ENCODE measurements at regions not wholly inside any gene's neighbourhood (a gene's known extent, or its start where the extent isn't known, plus 50 kb on each side); places are given as distances from the start of the nearest gene placed in this dataset.
"Not testable (repeated sequence)": the region's sequence is repeated elsewhere in the genome, so short reads cannot be mapped to it uniquely, and the experiment has no call there.

DNA sequence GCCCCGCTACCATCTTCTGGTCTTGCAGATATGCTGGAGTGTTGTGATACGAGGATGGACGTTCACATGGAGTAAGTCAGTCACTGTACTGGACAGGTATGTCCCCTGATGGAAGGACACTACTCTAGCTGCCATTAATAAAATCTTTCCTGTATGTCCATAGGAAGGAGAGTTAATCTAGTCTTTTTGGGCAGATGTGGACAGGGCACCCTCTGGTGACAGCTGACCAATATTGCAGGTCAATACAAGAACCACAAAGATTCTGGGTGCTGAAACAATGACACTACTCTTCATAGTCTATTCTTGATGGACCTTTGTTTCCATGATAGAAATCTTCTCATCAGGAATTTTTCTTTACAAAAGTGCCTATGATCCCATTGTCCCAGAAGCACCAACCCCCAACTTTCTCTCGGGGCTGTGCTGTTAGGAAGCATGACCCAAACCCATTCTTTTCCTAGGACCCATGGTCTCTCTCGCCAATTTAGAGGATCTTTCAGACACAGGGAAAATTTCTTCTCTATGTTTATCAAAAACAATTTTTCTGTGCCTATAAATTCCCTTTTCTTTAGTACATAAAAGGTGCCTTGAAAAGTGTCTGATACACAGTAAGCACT lies 376.9 kb downstream of the DTWD2 start:
- DNase-seq (ENCODE audit: insufficient read length, low spot score) (no peak), FAIRE-seq (peak; percentile 52)

DNA sequence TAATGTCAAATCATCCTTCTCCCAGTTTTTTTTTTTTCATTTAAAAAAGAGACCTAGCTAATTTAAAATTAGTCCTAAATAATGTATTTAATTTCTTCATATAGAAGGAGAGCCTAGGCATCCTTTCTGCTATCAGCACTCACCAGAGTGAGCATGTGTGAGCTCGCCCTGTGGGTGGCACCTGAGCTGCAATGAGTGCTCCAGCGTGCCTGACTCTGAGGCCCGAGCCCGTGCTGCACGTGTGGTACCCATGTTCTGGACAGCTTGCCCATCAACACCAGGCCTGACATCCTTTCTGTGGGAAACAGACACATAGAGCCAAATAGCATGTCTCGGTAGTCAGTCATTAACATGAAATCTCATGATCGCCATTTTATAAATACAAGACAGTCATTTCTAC lies 381.4 kb downstream of the DTWD2 start:
- FAIRE-seq (no peak), DNase-seq (ENCODE audit: insufficient read length, low spot score) (no peak)

DNA sequence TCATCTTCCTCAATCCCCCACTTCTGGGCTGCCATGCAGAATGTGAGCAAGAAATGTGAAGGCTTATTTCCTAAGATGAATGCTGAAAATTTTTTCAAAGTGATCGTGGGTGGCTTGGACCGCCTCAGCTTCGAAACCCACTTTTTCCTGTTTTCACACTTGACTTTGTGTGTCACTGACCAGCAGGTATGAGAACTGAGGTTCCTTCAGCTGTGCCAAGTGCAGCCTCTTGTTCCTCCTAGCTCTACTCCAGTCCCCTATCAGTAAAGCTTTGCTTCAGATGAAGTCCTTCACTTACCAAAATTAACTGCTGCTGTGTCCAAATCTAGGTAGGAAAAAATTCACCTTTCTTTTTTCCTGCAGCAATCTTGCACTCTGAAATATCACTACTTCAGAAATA lies 382.6 kb downstream of the DTWD2 start:
- DNase-seq (ENCODE audit: insufficient read length, low spot score) (no peak), FAIRE-seq (no peak)

- no peak for DNase-seq (ENCODE audit: insufficient read length, low spot score)
- FAIRE-seq = no peak
Measured at GRCh38 chr5:118604106-118604505, 384.2 kb downstream of the DTWD2 start.

DNA sequence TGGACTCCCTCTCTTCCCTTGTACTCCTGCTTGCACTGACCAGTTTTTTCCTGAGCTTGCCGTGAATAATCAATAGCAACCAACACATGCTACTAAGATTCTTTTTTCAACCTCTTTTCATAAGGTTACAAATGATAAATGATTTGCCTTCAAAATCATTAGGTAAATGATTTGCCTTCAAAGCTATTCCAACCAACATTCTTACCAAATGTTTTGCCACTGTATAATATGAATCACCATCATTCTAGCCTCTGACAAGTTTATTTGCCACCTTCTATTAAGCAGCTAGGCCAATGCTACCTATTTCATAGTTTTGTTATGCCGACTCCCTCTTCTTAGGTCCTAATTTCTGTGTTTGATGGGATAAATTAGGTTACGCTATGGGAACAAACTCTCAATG lies 385.1 kb downstream of the DTWD2 start:
- FAIRE-seq (no peak), DNase-seq (ENCODE audit: insufficient read length, low spot score) (no peak)

GRCh38 chr5:118598311-118598710 lies 390.0 kb downstream of the DTWD2 start:
- FAIRE-seq = no peak
- DNase-seq (ENCODE audit: insufficient read length, low spot score) = no peak

DNA sequence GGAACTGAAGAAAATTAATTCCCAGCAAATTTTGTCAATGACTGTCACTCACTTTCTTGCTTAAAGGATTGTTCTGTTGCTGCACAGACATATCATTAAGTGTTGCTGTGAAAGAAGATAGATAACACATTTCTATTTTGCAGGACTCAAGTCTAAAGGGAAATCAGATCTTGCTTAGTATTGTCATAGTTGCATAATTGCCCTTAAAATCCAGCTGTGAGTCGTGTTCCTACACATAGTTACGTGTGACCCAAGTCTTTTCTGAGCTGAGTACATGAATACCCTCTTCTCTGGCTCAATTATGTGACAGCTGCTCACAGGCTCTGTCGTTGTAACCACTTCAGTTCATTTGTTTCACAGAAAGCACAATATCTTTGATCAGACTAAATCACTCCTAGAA lies 390.8 kb downstream of the DTWD2 start:
- no peak for FAIRE-seq
- no peak for DNase-seq (ENCODE audit: insufficient read length, low spot score)

DNA sequence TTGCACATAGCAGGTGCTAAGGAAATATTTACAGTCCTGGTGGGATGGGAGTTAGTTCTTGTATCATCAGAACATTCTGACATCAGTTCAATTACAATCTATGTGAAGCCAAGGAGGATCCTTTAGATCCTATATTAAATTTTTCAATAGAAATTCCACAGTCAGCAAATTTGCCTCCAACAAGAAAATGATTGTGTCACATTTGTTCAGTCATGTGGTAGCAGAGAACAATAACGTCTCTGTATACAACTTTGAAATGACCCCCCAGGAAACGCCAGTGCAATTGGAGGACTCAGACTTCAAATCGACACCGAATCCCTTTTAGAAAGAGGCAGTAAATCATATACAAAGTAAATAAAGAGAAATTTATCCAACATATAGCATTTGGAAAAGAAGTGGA lies 392.1 kb downstream of the DTWD2 start:
- DNase-seq (ENCODE audit: insufficient read length, low spot score) = no peak
- FAIRE-seq = no peak

GRCh38 chr5:118593003-118593328 lies 395.4 kb downstream of the DTWD2 start:
- DNase-seq (ENCODE audit: insufficient read length, low spot score) = no peak
- no peak for FAIRE-seq

- DNase-seq (ENCODE audit: insufficient read length, low spot score) = no peak
- FAIRE-seq = no peak
Measured at GRCh38 chr5:118592229-118593002, 395.9 kb downstream of the DTWD2 start.

GRCh38 chr5:118590806-118591205 lies 397.5 kb downstream of the DTWD2 start:
- DNase-seq (ENCODE audit: insufficient read length, low spot score) (no peak), FAIRE-seq (no peak)

GRCh38 chr5:118580949-118581348 lies 407.4 kb downstream of the DTWD2 start:
- DNase-seq (ENCODE audit: insufficient read length, low spot score) = no peak
- no peak for FAIRE-seq

DNA sequence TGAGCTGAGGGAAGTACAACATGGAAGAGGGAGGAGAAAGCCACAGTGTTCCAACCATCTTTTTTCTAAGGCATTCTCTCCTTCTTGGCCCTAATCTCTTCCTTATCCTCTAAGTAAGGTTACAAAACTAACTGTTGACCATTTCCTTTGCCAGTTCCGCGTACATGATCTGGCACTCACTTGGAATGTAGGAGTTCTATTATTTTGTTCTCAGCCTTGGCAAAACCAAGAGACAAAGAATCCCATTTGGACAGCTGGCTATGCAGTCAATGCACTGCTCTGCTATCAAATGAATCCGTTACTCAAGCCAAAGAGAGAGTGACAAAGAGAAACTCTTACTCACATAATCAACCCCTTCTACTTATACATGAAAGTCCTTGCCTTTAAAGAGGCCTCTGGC lies 410.3 kb downstream of the DTWD2 start:
- FAIRE-seq = no peak
- no peak for DNase-seq (ENCODE audit: insufficient read length, low spot score)

DNA sequence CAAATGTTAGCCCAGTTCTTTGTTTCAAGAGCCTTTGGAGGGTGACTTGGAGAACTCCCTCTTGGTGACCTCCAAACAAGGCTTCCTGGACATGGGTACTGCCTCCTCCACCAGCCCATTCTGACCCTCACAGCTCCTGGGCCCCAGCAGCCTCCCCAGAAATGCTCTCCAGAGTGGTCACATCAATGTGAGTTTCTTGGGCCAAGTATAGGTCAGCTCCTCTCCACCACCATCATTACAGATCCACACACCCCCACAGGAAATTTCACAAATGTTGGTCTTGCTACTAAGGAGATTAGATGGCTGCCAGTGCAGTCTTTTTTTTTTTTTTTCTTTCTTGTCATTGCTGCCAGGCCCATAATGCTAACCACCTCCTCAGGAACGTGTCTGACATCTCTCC lies 410.7 kb downstream of the DTWD2 start:
- no peak for FAIRE-seq

DNA sequence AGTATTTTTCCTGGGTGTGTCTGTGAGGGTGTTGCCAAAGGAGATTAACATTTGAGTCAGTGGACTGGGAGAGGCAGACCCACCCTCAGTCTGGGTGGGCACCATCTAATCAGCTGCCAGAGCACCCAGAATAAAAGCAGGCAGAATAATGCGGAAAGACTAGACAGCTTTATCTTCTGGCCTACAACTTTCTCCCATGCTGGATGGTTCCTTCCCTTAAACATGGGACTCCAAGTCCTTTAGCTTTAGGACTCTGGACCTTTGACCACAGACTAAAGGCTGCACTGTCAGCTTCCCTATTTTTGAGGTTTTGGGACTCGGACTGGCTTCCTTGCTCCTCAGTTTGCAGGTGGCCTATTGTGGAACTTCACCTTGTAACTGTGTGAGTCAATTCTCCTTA lies 418.1 kb downstream of the DTWD2 start:
- not testable (repeated sequence) for DNase-seq (ENCODE audit: insufficient read length, low spot score); FAIRE-seq

More for the DNA sequence above, 410.7 kb downstream of the DTWD2 start:
- no peak for DNase-seq (ENCODE audit: insufficient read length, low spot score)

DNA sequence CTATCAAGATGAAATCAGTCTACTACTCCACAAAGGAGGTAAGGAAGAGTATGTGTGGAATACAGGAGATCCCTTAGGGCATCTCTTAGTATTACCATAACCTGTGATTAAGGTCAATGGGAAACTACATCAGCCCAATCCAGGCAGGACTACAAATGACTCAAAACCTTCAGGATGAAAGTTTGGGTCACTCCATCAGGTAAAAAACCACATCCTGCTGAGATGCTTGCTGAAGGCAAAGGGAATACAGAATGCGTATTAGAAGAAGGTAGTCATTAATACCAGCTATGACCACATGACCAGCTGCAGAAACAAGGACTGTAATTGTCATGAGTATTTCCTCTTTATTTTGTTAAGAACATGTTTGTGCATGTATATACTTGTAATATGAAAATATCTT lies 418.8 kb downstream of the DTWD2 start:
- not testable (repeated sequence) for DNase-seq (ENCODE audit: insufficient read length, low spot score); FAIRE-seq

DNA sequence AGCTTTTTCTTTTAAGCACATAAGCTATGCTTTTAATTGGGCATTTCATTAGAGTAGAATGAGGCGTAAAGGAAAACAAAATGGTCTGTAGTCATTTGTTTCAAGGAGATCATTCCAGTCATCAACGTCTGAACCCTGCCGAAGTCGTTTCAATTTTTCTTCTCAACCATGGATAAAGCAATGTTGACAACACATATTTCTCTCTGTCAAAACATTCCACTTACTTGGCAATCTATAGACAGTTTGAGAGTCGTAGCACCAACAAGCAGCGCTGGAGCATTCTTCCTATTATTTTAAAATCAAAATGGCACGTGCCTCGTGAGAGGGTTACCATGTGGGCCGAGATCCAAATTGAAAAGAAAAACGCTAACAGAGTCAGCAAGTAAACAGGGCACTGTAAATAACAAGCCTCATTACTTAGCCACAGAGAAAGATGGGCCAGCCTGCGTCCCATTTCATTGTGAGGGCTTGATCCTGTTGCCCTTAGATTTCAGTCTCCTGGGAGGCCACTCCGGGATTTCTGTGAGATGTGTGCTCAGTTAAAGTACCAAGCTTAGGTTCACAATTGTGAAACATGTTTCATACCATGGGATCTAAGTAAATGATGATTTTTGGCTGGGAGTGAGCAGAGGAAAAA lies 422.9 kb downstream of the DTWD2 start:
- DNase-seq (ENCODE audit: insufficient read length, low spot score) (no peak), FAIRE-seq (no peak)

DNA sequence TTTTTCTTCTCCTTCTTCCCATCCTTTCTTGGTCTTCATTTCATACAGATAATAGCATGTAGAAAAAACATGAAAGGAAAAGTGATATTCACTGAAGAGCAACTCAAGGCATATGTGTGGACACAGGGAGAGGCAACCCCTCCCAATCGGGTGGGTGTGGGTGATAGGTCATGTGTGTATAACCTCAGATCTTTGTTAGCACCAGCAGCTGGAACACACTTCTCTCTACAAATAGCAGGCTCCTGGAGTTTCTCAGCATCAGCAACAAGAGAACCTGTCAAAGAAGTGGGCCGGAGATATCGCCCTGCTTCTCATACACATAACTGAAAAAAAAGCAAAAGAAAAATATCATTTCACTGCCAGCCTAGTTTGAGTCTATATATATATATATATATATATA lies 426.4 kb downstream of the DTWD2 start:
- FAIRE-seq = no peak

DNA sequence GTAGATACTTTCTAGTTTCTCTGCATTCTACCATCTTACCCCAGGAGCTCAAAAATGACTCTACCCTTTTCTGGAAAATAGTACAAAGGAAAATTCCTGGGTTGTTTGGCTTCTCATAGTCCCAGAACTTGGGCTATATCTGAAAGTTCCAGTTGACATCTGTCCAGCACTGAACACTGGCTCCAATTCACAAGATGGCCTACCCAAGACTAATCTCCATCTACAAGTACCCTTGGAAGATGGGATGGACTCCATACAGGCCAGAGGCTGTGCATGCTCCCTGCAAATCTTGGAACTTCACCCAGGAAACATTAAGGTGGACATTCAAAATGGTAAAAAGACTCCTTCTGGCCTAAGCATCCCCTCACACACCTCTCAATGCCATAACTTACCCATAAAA lies 427.1 kb downstream of the DTWD2 start:
- DNase-seq (ENCODE audit: insufficient read length, low spot score) (no peak), FAIRE-seq (no peak)

More for the DNA sequence above, 426.4 kb downstream of the DTWD2 start:
- DNase-seq (ENCODE audit: insufficient read length, low spot score) = no peak

DNA sequence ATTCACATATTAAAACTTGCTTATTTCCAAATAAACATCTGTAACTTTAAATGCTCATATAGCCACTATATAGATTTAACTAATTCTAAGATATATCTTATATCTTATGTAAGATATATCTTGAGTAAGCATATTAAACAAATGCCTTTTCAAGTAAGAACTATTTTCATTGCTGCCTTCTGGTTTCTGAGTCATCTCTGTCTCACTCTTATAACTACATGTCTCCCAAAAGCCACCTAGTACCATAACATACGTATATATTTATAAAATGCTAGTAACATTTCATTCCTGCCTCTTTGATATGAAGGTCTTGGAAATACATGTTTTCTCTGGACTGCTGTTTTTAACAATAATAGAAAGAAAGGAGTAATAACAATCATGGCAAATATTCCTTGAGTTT lies 429.5 kb downstream of the DTWD2 start:
- FAIRE-seq (no peak), DNase-seq (ENCODE audit: insufficient read length, low spot score) (no peak)

DNA sequence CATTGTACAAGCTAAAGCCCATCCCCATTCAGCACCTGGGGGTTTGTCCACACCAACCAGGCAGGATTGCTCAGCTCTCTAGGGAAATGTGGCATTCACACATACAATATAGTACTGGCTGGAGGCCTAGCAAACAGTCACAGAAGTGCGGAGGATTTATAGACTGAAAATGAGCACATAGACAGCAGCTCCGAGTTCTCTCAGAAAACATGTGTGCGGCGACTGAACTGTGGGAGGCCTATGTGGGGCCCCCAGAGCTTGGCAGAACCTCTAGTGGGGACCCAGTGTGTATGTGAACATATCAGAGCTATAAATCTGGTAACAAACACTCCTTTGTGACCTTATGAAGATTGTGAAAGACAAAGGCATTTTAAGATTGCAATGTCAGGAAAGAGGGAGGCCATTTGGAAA lies 431.1 kb downstream of the DTWD2 start:
- FAIRE-seq = no peak

DNA sequence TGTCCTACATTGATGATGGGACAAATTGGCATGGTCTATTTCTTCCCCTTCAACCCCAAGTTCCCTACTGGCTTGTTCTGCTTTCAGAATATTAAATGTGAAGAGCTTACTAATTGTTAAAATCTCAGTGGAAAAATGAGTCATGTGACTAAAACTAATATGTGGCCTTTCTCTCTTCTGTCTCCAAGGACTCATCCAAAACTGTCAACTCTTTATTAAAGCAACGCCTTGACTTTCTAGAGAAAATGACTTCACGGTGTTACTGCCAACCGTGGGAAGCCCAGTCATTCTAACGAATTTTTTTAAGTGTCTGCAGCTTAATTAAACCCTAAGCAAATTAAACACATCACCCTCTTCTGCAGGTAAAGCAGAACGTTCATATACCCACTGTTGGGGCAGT lies 431.6 kb downstream of the DTWD2 start:
- FAIRE-seq = no peak
- no peak for DNase-seq (ENCODE audit: insufficient read length, low spot score)

More for the DNA sequence above, 431.1 kb downstream of the DTWD2 start:
- no peak for DNase-seq (ENCODE audit: insufficient read length, low spot score)
